GM06990 (cell line): ENCODE measurements at regions not wholly inside any gene's neighbourhood (a gene's known extent, or its start where the extent isn't known, plus 50 kb on each side); places are given as distances from the start of the nearest gene placed in this dataset.

Source experiments
- DNase-seq: peaks from one replicate; pipeline ENCODE4 v3.0.0-alpha.2; 2011; ENCODE audit not compliant: insufficient read length; ENCODE audit errors: extremely low read depth
- H3K27me3 ChIP-seq: replicated peaks from 2 replicates; pipeline ENCODE4 v1.6.0; 2011; ENCODE audit warnings: low read length; ENCODE audit not compliant: control insufficient read depth, insufficient read depth
- H3K36me3 ChIP-seq: 2 replicates; pipeline ENCODE4 v1.5.1; 2011; ENCODE audit warnings: low read length; ENCODE audit not compliant: control insufficient read depth, insufficient read depth
- H3K4me3 ChIP-seq: replicated peaks from 2 replicates; pipeline ENCODE4 v1.5.1; 2011; ENCODE audit warnings: low read depth, mild to moderate bottlenecking, control low read depth, low read length
- CTCF ChIP-seq: IDR thresholded peaks from 2 replicates; pipeline ENCODE4 v1.5.1; 2011; ENCODE audit warnings: low read length, control low read depth, mild to moderate bottlenecking, inconsistent platforms; ENCODE audit not compliant: insufficient read depth, poor library complexity, severe bottlenecking

- Histone ChIP-seq H3K36me3 (no peaks in the 10 kb centered on the region), H3K27me3 (no peaks in the 10 kb centered on the region), H3K4me3 (no peak overlapping the region)
- TF ChIP-seq CTCF, result no peak
- DNase-seq, result no peak
Measured at GRCh38 chr13:90632184-90632583, 715.3 kb upstream of the MIR17HG start.

- no peaks in the 10 kb centered on the region for H3K27me3 ChIP-seq
- TF ChIP-seq CTCF, result no peak
- no peak overlapping the region for H3K4me3 ChIP-seq
- DNase-seq, result no peak
- H3K36me3 ChIP-seq, result no peaks in the 10 kb centered on the region
Measured at GRCh38 chr13:90633849-90634248, 713.6 kb upstream of the MIR17HG start.

- H3K36me3 ChIP-seq, result no peaks in the 10 kb centered on the region
- no peak for TF ChIP-seq CTCF
- no peak for DNase-seq
- no peak overlapping the region for H3K4me3 ChIP-seq
- no peaks in the 10 kb centered on the region for H3K27me3 ChIP-seq
Measured at GRCh38 chr13:90640976-90641375, 706.5 kb upstream of the MIR17HG start.

- H3K4me3 ChIP-seq, result no peak overlapping the region
- DNase-seq, result no peak
- no peak for TF ChIP-seq CTCF
- H3K36me3 ChIP-seq, result no peaks in the 10 kb centered on the region
- H3K27me3 ChIP-seq, result no peaks in the 10 kb centered on the region
Measured at GRCh38 chr13:90641884-90642283, 705.6 kb upstream of the MIR17HG start.

GRCh38 chr13:90645582-90645981 lies 701.9 kb upstream of the MIR17HG start:
- Histone ChIP-seq H3K4me3 (no peak overlapping the region), H3K27me3 (no peaks in the 10 kb centered on the region), H3K36me3 (no peaks in the 10 kb centered on the region)
- DNase-seq, result no peak
- TF ChIP-seq CTCF, result no peak

GRCh38 chr13:90648497-90648896 lies 699.0 kb upstream of the MIR17HG start:
- TF ChIP-seq CTCF, result no peak
- Histone ChIP-seq H3K4me3 (no peak overlapping the region), H3K36me3 (no peaks in the 10 kb centered on the region), H3K27me3 (no peaks in the 10 kb centered on the region)
- no peak for DNase-seq
